H1 (cell line): ENCODE measurements at regions not wholly inside any gene's neighbourhood (a gene's known extent, or its start where the extent isn't known, plus 50 kb on each side); places are given as distances from the start of the nearest gene placed in this dataset.

Source experiments
- NRF1 ChIP-seq: IDR thresholded peaks from 2 replicates; pipeline ENCODE4 v1.6.1; 2011; ENCODE audit warnings: mild to moderate bottlenecking, low read depth, low read length, improper control_type of control experiment
- ZNF274 ChIP-seq: IDR thresholded peaks from 2 replicates; pipeline ENCODE4 v1.7.0; 2012; ENCODE audit warnings: low read length, borderline replicate concordance; ENCODE audit errors: extremely low read depth

DNA sequence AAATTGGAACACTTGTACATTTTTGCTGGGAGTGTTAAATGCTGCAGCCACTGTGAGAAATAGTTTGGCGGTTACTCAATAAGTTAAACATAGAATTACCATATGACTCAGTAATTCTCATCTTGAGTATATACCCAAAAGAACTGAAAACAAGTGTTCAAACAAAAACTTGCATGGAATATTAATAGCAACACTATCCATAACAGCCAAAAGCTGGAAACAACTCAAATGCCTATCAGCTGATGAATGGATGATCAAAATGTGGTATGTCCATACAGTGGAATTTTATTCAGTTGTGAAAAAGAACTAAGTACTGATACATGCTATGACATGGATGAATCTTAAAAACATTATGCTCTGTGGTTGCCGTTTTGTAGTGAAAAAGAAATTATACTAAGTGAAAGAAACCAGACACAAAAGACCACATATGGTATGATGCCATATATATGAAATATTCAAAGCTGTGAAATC lies 63.0 kb upstream of the SP4 start (continued):
- TF ChIP-seq NRF1 (no peak), ZNF274 (no peak)
- TF ChIP-seq, all 59 proteins: peak for 0
